ENCODE measurements at regions not wholly inside any gene's neighbourhood (a gene's known extent, or its start where the extent isn't known, plus 50 kb on each side); places are given as distances from the start of the nearest gene placed in this dataset.

GRCh38 chr12:102596031-102596430 lies 115.7 kb upstream of the IGF1 start:
- DNase-seq (ENCODE audit: low read depth) = no peak

GRCh38 chr12:102595315-102595714 lies 115.0 kb upstream of the IGF1 start:
- no peak for DNase-seq (ENCODE audit: low read depth)

- no peak for DNase-seq (ENCODE audit: low read depth)
Measured at GRCh38 chr12:102593134-102593533, 112.8 kb upstream of the IGF1 start.

GRCh38 chr12:102592134-102592533 lies 111.8 kb upstream of the IGF1 start:
- no peak for DNase-seq (ENCODE audit: low read depth)

- no peak for DNase-seq (ENCODE audit: low read depth)
Measured at GRCh38 chr12:102573237-102573636, 92.9 kb upstream of the IGF1 start.

- no peak for DNase-seq (ENCODE audit: low read depth)
Measured at GRCh38 chr12:102571889-102572288, 91.5 kb upstream of the IGF1 start.

GRCh38 chr12:102570256-102570655 lies 89.9 kb upstream of the IGF1 start:
- no peak for DNase-seq (ENCODE audit: low read depth)

- no peak for DNase-seq (ENCODE audit: low read depth)
Measured at GRCh38 chr12:102569803-102570202, 89.4 kb upstream of the IGF1 start.

GRCh38 chr12:102568276-102568675 lies 87.9 kb upstream of the IGF1 start:
- no peak for DNase-seq (ENCODE audit: low read depth)

- DNase-seq (ENCODE audit: low read depth) = no peak
Measured at GRCh38 chr12:102567031-102567985, 86.9 kb upstream of the IGF1 start.

GRCh38 chr12:102565555-102565954 lies 85.2 kb upstream of the IGF1 start:
- no peak for DNase-seq (ENCODE audit: low read depth)

- no peak for DNase-seq (ENCODE audit: low read depth)
Measured at GRCh38 chr12:102564026-102564425, 83.7 kb upstream of the IGF1 start.

GRCh38 chr12:102562836-102563425 lies 82.6 kb upstream of the IGF1 start:
- DNase-seq (ENCODE audit: low read depth) = no peak

GRCh38 chr12:102551186-102551585 lies 70.8 kb upstream of the IGF1 start:
- no peak for DNase-seq (ENCODE audit: low read depth)

- no peak for DNase-seq (ENCODE audit: low read depth)
Measured at GRCh38 chr12:102549691-102550090, 69.3 kb upstream of the IGF1 start.

GRCh38 chr12:102548543-102548942 lies 68.2 kb upstream of the IGF1 start:
- no peak for DNase-seq (ENCODE audit: low read depth)

- no peak for DNase-seq (ENCODE audit: low read depth)
Measured at GRCh38 chr12:102543494-102544485, 63.4 kb upstream of the IGF1 start.

- DNase-seq (ENCODE audit: low read depth) = no peak
Measured at GRCh38 chr12:102542816-102543440, 62.6 kb upstream of the IGF1 start.

GRCh38 chr12:102540815-102541385 lies 60.5 kb upstream of the IGF1 start:
- DNase-seq (ENCODE audit: low read depth) = no peak

GRCh38 chr12:102539651-102540553 lies 59.5 kb upstream of the IGF1 start:
- DNase-seq (ENCODE audit: low read depth) = no peak
